GM23248 (cell line): ENCODE measurements at regions not wholly inside any gene's neighbourhood (a gene's known extent, or its start where the extent isn't known, plus 50 kb on each side); places are given as distances from the start of the nearest gene placed in this dataset.

Experiments used
- EZH2 ChIP-seq: fragments of 200-600 bp; sonication (generic); IDR thresholded peaks from 2 replicates; pipeline ENCODE4 v1.6.1; 2018; ENCODE audit warnings: antibody characterized with exemption, mild to moderate bottlenecking; ENCODE audit not compliant: insufficient read depth, poor library complexity, severe bottlenecking
- EZH2phosphoT487 ChIP-seq: fragments of 200-600 bp; sonication (generic); IDR thresholded peaks from 2 replicates; pipeline ENCODE4 v1.6.1; 2018; ENCODE audit warnings: antibody characterized with exemption, moderate library complexity, mild to moderate bottlenecking, low read depth; ENCODE audit not compliant: insufficient read depth

GRCh38 chr14:40058901-40059897, 627.0 kb upstream of the FBXO33 start:
- no peak for TF ChIP-seq EZH2phosphoT487
- TF ChIP-seq EZH2 = no peak
